ENCODE measurements at regions not wholly inside any gene's neighbourhood (a gene's known extent, or its start where the extent isn't known, plus 50 kb on each side); places are given as distances from the start of the nearest gene placed in this dataset.

DNA sequence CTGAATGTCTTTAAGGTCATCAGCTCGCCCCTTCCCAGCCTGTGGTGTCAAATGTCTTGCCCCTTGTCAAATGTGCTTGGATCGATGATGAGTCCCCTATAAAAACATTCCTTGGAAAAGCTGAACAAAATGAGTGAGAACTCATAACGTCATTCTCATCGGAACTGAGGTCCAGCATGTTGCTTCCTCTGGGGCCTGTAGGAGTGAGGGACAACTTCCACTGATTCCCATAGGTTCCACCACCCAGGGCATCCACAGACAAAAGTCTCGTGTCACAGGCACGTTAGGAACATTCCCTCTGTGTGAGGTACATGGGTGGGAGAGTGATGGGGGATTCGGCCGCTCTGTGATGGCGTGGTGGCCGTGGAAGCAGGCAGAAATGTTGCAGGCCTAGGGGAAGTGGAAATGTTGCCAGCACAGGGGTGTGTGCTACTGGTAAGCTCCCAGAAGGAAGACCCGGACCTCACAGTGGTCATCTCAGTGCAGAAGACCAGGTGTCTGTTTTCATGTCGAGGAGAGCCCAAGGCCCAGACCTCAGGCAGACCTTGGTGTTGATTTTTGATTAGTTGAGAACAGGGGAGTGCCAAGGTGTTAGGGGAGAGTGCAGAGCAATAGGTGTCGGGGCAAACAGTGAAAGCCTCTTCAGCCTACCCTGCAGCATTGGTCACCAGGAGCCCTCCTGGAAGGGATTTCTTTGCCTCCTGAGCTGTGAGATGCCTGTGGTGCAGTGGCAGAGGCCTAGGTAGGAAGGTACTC, 96.8 kb downstream of the SNRPN start:
- no peak for DNase-seq

DNA sequence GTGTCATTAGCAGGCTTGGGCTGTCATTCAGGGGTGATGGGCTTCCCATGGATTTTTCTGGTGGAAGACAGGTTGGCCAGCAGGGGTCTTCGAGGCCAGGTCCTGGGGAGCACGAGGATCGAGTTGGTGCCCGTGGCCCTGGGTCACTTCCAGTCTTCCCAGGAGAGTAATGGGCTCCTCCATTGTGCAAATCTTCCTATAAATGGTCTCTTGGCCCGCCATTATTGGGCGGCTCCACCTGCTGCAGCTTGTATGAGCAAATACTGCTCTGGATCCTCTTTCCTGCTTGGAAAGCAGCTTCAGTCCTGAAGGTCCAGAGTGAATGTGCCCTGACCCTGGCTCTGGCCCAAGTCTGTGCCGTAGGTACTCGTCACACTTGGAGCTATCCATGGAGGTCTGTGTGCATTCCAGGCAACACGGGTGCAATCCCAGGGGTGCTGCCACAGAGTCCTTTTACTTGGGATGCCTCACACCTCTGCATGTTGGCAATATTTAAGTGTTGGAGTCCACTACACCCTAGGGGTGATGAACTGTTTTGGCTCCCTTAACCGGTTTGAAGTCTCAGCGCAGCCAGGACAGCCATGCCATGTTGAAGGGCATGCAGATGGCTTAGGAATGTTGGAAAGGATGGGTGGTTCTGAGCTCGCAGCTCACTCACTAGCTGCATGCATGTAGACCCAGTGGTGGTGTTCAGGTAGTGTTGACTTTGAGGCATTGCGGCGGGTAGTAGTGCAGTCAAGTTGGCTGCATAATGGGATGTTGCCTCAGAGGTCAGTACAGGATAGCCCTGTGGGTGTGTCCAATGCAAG, 97.6 kb downstream of the SNRPN start:
- no peak for DNase-seq

DNA sequence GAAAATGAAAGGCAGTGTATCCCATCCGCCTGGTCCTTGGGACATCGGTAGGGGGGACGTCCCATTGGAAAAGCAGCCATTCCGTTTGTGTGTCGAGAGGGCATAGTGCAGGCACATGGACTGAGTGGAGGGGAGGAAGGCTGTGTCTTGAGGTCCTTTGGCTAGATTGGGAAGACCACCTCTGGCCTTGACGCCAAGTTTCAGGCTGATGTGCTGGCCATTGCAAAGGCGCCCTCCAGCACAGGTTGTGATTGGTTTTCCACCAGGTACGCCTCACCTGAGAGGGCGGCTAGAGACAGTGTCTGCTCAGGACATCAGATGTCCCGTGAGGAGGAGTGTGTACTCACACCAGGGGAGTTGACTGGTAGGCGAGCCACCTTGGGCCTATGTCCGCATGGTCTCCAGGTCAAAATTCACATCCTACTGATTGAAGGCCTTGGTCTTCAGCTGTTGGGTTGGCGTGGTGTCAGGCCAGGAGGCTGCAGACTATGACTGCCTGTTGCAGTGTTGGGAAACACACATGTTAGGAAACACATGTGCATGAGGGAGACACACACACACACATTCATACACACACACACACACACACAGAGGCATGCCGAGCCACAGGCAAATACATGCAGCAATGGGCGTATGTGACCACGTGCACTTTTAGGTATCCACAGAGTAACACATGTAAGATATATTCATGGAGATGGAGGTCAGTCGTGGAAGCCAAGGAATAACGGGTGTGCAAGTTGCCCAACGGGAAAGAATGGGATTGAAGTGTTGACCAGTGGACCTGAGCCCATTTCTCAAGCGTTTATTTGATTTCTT, 98.4 kb downstream of the SNRPN start:
- no peak for DNase-seq

DNA sequence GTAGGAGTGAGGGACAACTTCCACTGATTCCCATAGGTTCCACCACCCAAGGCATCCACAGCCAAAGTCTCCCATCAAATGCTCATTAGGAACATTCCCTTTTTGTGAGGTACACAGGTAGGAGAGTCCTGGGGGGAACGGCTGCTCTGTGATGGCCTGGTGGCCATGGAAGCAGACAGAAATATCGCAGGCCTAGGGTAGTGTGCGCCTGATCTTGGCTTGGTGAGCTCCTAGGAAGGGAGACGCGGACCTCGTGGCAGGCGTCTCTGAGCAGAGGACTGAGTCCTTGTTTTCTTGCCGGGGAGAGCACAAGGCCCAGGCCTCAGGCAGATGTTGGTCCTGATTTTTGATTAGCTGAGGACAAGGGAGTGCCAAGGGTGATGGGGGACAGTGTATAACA, 99.5 kb downstream of the SNRPN start:
- no peak for DNase-seq

DNA sequence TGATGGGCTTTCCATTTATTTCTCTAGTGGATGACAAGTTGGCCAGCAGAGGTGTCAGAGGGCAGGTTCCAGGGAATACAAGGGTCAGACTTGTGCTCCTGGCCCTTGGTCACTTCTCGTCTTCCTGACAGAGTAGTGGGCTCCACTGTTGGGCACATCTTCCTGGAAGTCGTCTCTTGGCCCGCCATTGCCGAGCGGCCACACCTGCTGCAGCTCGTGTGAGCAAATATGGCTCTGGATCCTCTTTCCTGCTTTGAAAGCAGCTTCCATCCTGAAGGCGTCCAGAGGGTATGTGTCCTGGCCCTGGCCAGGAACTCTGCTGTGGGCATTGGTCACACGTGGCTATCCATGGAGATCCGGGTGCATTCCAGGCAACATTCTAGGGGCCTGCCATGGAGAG, 100.2 kb downstream of the SNRPN start:
- no peak for DNase-seq

DNA sequence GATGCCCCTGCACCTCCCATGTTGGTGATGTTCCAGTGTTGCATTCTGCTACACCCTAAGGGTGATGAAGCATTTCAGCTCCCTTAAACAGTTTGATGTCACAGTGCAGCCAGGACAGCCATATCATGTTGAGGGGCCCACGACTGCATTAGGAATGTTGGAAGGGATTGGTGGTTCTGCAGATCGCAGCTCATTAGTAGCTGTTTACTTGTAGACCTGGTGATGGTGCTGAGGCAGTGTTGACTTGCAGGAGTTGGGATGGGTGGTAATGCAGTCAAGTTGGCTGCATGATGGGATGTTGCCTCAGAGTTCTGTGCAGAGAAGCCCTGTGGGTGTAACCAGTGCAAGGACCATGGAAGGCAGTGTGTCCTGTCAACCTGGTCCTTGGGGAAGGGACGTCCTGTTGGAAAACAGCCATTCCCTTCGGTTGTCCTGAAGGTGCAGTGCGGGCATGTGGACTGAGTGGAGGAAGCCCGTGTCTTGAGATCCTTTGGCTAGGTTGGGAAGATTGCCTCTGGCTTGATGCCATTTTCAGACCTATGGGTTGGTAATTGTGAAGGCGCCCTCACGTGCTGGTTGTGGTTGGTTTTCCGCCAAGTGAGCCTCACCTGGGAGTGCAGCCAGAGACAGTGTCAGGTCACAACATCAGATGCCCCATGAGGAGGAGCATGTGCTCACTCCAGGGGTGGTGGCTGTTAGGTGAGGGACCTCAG, 100.7 kb downstream of the SNRPN start:
- no peak for DNase-seq

DNA sequence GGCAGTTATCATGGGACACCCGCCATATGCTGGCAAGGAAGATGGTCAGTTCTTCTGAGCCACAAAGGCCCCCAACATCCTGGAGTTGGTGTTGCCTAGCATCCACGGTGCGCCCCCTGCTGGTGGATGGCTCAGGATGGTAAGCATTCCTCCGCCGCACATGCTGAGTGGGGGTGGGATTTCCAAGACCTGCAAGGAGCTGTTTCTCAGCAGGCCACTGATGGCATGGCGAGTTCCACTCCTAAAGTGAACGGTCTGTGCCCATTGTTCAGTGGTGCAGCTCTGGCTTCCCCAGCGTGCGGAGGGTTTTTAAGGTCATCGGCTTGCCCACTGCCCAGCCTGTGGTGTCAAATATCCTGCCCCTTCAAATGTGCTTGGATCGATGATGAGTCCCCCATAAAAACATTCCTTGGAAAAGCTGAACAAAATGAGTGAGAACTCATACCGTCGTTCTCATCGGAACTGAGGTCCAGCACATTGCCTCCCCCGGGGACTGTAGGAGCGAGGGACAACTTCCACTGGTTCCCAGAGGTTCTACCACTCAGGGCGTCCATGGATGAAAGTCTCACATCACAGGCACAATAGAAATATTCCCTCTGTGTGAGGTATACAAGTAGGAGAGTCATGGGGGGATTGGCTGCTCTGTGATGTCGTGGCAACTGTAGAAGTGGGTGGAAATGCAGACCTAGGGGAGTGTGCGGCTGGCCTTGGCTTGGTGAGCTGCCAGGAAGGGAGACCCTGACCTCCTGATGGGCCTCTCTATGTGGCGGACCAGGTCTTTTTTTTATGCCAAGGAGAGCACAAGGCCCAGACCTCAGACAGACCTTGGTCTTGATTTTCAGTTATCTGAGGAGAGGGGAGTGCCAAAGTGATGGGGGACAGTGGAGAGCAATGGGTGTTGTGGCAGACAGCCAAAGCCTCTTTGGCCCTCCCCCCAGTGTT, 102.0 kb downstream of the SNRPN start:
- DNase-seq: no peak

DNA sequence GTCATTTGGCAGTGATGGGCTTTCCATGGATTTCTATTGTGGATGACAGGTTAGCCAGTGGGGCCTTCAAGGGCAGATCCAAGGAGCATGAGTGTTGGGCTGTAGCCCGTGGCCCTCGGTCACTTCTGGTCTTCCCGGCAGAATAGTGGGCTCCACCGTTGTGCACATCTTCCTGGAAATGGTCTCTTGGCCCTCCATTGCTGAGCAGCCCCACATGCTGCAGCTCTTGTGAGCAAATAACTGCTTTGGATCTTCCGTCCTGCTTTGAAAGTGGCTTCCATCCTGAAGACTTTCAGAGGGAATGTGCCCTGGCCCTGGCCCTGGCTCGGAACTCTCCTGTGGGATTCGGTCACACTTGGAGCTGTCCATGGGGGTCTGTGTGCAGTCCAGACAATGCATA, 102.8 kb downstream of the SNRPN start:
- no peak for DNase-seq

DNA sequence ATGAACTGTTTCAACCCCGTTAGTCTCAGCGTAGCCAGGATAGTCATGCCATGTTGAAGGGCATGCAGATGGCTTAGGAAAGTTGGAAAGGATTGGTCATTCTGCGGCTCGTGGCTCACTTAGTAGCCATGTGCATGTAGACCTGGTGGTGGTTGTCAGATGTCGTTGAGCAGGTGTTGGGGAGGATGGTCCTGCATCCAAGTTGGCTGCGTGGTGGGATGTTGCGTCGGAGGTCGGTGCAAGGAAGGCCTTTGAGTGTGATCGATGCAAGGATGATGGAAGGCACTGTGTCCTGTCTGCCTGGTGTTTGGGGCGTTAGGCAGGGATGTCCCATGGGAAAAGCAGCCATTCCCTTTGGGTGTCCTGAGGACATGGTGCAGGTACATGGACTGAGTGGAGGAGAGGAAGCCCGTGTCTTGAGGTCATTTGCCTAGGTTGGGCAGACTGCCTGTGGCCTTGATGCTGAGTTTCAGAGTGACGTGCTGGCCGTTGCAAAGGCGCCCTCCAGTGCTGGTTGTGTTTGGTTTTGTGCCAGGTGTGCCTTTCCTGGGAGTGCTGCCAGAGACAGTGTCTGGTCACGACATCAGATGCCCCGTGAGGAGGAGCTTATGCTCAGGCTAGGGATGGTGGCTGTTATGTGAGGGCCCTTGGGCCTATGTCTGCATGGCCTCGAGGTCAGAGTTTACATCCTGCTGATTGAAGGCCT, 103.4 kb downstream of the SNRPN start:
- DNase-seq: no peak

DNA sequence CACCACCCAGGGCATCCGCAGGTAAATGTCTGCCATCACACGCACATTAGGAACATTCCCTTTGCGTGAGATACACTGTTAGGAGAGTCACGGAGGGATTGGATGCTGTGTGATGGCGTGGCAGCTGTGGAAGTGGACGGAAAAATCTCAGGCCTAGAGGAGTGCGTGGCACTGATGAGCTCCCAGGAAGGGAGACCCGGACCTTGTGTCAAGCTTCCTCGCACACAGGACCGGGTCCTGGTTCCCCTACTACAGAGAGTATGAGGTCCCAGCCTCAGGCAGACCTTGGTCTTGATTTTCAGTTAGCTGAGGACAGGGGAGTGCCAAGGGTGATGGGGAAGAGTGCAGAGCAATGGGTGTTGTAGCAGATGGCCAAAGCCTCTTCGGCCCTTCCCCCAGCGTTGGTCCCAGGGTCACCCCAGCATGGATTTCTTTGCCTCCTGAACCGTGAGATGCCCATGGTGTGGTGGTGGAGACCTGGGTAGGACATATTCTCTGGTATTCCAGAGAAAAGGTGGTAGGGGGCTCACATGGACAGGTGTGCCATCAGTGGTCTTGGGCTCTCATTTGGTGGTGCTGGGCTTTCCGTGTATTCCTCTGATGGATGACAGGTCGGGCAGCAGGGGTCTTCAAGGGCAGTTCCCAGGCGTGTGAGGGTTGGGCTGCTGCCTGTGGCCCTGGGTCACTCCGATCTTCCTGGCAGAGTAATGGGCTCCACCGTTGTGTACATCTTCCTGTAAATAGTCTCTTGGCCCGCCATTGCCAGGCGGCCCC, 105.1 kb downstream of the SNRPN start:
- no peak for DNase-seq

DNA sequence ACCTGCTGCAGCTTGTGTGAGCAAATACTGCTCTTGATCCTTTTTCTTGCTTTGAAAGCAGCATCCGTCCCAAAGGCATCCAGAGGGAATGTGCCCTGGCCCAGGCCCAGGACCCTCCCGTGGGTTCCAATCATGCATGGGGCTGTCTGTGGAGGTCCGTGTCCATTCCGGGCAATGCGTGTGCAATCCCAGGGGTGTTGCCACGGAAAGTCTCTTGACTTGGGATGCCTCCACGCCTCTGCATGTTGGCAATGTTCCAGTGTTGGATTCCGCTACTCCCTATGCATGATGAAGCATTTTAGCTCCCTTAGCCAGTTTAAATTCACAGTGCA, 105.7 kb downstream of the SNRPN start:
- no peak for DNase-seq

DNA sequence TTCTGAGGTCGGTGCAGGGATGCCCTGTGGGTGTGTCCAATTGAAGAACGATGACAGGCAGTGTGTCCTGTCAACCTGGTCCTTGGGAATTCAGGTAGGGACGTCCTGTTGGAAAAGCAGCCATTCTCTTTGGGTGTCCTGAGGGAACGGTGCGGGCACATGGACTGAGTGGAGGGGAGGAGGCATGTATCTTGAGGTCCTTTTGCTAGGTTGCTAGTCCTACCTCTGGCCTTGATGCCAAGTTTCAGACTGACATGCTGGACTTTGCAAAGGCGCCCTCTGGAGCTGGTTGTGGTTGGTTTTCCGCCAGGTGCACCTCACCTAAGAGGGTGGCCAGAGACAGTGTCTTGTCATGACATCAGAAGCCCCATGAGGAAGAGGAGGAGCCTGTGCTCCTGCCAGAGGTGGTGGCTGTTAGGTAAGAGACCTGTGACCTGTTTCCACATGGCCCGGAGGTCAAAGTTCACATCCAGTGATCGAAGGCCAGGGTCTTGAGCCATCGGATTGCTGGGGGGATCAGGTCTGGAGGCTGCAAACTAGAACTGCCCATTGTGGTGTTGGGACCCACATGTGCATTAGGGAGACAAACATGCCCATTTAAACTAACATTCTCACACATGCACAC, 106.3 kb downstream of the SNRPN start:
- no peak for DNase-seq

DNA sequence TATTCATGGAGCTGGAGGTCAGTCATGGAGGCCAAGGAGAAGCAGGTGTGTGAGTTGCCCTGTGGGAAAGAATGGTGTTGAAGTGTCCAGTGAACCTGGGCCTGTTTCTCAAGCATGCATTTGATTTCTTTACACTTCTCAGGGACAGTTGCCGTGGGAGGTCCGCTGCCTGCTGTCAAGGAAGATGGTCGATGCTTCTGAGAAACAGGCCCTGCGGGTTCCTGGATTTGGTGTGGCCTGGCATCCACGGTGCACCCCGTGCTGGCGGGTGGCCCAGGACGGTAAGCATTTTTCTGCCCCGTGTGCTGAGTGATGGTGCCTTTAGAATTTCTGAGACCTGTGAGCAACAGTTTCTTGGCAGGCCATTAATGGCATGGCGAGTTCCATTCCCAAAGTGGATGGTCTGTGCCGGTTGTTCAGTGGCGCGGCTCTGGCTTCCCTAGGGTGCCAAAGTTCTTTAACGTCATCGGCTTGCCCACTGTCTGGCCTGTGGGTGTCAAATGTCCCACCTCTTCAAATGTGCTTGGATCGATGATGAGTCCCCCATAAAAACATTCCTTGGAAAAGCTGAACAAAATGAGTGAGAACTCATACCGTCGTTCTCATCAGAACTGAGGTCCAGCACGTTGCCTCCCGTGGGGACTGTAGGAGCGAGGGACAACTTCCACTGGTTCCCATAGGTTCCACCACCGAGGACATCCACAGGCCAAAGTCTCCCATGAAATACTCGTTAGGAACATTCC, 107.2 kb downstream of the SNRPN start:
- no peak for DNase-seq

DNA sequence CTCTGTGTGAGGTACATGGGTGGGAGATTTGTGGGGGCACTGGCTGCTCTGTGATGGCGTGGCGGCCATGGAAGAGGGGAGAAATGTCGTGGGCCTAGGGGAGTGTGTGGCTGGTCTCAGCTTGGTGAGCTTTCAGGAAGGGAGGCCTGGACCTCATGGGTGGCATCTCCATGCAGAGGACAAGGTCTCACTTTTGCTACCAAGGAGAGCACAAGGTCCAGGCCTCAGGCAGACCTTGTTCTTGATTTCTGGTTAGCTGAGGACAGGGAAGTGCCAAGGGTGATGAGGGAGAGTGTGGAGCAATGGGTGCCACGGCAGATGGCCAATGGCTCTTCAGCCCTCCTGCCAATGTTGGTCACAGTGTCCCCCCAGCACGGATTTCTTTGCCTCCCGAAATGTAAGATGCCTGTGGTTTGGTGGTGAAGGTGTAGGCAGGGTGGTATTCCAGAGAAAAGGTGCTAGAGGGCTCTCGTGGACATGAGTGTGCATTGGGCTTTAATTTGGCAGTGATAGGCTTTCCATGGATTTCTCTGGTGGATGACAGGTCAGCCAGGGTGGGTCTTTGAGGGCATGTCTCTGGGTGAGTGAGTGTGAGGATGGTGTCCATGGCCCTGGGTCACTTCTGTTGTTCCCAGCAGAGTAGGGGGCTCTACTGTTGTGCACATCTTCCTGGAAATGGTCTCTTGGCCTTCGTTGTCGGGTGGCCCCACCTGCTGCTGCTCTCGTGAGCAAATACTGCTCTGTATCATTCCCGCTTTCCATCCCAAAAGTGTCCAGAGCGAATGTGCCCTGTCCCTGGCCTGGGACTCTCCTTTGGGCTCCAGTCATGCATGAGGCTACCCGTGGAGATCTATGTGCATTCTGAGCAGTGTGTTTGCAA, 108.0 kb downstream of the SNRPN start:
- DNase-seq: no peak

DNA sequence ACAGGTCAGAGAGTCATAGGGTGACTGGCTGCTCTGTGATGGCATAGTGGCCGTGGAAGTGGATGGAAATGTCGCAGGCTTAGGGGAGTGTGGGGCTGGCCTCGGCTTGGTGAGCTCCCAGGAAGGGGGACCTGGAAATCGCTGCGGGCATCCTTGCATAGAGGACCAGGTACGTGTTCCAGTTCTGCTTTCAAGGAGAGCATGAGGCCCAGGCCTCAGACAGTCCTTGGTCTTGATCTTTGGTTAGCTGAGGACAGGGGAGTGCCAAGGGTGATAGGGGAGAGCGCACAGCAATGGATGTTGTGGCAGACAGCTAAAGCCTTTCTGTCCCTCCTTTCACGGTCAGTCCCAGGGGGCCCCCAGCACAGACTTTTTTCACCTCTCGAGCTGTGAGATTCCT, 110.5 kb downstream of the SNRPN start:
- no peak for DNase-seq

DNA sequence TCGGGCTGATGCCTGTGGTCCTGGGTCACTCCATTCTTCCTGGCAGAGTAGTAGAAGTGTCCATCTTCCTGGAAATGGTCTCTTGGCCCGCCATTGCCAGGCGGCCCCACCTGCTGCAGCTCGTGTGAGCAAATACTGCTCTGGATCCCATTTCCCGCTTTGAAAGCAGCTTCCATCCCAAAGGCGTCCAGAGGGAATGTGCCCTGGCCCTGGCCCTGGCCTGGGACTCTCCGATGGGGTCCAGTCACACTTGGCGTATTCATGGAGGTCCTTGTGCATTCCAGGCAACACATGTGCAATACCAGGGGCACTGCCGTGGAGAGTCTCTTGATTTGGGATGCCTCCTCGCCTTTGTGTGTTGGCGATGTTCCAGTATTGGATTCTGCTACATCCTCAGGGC, 111.1 kb downstream of the SNRPN start:
- no peak for DNase-seq

DNA sequence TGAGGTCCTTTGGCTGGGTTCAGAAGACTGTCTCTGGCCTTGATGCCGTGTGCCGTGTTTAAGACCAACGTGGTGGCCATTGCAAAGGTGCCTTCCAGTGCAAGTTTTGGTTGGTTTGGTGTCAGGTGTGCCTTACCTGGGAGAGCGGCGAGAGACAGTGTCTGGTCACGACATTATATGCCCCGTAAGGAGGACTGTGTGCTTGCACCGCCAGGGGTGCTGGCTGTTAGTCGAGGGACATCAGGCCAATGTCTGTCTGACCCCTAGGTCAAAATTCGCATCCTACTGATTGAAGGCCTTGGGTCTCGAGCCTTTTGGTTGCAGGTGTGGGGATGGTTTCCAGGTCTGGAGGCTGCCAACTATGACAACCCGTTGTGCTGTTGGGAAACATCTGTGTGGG, 111.9 kb downstream of the SNRPN start:
- no peak for DNase-seq

DNA sequence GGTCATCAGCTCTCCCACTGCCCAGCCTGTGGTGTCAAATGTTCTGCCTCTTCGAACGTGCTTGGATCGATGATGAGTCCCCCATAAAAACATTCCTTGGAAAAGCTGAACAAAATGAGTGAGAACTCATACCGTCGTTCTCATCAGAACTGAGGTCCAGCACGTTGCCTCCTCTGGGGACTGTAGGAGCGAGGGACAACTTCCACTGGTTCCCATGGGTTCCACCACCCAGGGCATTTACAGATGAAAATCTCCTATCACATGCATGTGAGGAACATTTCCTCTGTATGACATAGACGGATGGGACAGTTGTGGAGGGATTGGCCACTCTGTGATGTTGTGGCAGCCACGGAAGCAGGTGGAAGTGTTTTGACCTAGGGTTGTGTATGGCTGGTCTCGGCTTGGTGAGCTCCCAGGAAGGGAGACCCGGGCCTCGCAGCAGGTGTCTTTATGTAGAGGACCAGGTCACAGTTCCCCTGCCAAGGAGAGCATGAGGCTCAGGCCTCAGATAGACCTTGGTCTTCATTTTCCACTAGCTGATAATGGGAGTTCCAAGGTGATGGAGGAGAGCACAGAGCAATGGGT, 113.0 kb downstream of the SNRPN start:
- no peak for DNase-seq

Data from NCI-H146 (cell line).